DND-41 (cell line): ENCODE measurements at regions not wholly inside any gene's neighbourhood (a gene's known extent, or its start where the extent isn't known, plus 50 kb on each side); places are given as distances from the start of the nearest gene placed in this dataset.

Source experiments
- ATAC-seq: fragments of 200-7000 bp; cut with Tn5 transposase; 3 replicates; pipeline ENCODE4 v1.9.1; 2021; ENCODE audit warnings: low read depth; ENCODE audit not compliant: insufficient read depth
- DNase-seq: peaks from one replicate; pipeline ENCODE4 v3.0.0-alpha.2; 2020
- H2AFZ ChIP-seq: 2 replicates; pipeline ENCODE4 v1.6.0; 2012; ENCODE audit warnings: low read depth, low read length
- H3K27ac ChIP-seq: 2 replicates; pipeline ENCODE4 v1.5.1; 2012; ENCODE audit warnings: low read length, inconsistent platforms
- H3K27me3 ChIP-seq: fragments of 200-600 bp; sonication (generic); 2 replicates; pipeline ENCODE4 v1.6.0; 2012; ENCODE audit warnings: low read length, mild to moderate bottlenecking, inconsistent platforms; ENCODE audit not compliant: insufficient read depth, poor library complexity
- H3K36me3 ChIP-seq: 2 replicates; pipeline ENCODE4 v1.5.1; 2012; ENCODE audit warnings: low read length, inconsistent platforms; ENCODE audit not compliant: insufficient read depth
- H3K4me1 ChIP-seq: 2 replicates; pipeline ENCODE4 v1.5.1; 2012; ENCODE audit warnings: mild to moderate bottlenecking, low read length; ENCODE audit not compliant: insufficient read depth
- H3K4me2 ChIP-seq: 2 replicates; pipeline ENCODE4 v1.6.0; 2012; ENCODE audit warnings: mild to moderate bottlenecking, moderate library complexity, low read length, inconsistent platforms; ENCODE audit not compliant: insufficient read depth
- H3K4me3 ChIP-seq, 2 experiments: fragments of 200-600 bp in 1 of 2; shearing (Covaris generic) in 1 of 2; 2 replicates each; pipeline ENCODE4 v1.5.1; 2012 to 2016; ENCODE audit warnings: inconsistent platforms in 2 of 2, low read length in 2 of 2, mild to moderate bottlenecking in 2 of 2, low read depth in 1 of 2, moderate library complexity in 1 of 2
- H3K79me2 ChIP-seq: 2 replicates; pipeline ENCODE4 v1.6.0; 2012; ENCODE audit warnings: low read length, inconsistent platforms; ENCODE audit not compliant: insufficient read depth
- H3K9ac ChIP-seq: 2 replicates; pipeline ENCODE4 v1.6.0; 2012; ENCODE audit warnings: low read depth, mild to moderate bottlenecking, inconsistent platforms, low read length, moderate library complexity
- H3K9me3 ChIP-seq: 2 replicates; pipeline ENCODE4 v1.5.1; 2012; ENCODE audit warnings: low read length, moderate library complexity, mild to moderate bottlenecking, inconsistent platforms; ENCODE audit not compliant: insufficient read depth, severe bottlenecking
- H4K20me1 ChIP-seq: 2 replicates; pipeline ENCODE4 v1.6.0; 2012; ENCODE audit warnings: low read length; ENCODE audit not compliant: insufficient read depth
- EZH2 ChIP-seq: IDR thresholded peaks from 3 replicates; pipeline ENCODE4 v1.6.1; 2012; ENCODE audit warnings: borderline replicate concordance, low read depth, mild to moderate bottlenecking, moderate library complexity, low read length, inconsistent platforms; ENCODE audit not compliant: severe bottlenecking
- TF ChIP-seq, protein P1 (sequence below): IDR thresholded peaks from 2 replicates; pipeline ENCODE4 v1.5.1; 2012; ENCODE audit warnings: borderline replicate concordance, low read length, moderate library complexity, mild to moderate bottlenecking; ENCODE audit not compliant: poor library complexity, severe bottlenecking; ENCODE audit errors: extremely low read depth

DNA sequence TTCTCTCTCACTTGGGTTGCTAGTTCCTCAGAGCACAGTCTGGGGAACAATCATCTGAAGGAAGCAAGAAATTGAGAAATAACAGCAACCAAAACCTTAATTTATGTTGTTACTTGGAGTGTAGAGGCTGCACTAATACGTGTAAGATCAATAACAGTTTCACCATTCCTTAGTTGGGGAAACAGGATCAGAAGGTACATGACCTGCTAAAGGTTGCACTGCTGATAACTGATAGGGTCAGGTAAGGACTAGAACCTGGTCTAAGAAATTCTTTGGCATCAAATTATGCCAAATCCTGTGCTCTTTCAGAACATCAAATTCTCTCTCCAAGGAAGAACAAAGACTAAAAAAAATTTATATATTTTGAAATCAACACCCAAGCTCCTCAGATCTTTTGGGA lies 278.6 kb upstream of the C9orf72 start:
- no peak for DNase-seq
- no peak overlapping the region for H3K27ac ChIP-seq
- no peaks in the 10 kb centered on the region for H4K20me1 ChIP-seq
- no peaks in the 10 kb centered on the region for H3K4me1 ChIP-seq
- ATAC-seq, result no peak
- no peaks in the 10 kb centered on the region for H3K36me3 ChIP-seq
- H3K9me3 ChIP-seq, result no peaks in the 10 kb centered on the region
- no peak overlapping the region for H3K4me2 ChIP-seq
- H3K9ac ChIP-seq, result no peak overlapping the region
- no peak overlapping the region for H2AFZ ChIP-seq
- no peak overlapping the region for H3K4me3 ChIP-seq
- no peaks in the 10 kb centered on the region for H3K79me2 ChIP-seq
- TF ChIP-seq, protein P1, sequence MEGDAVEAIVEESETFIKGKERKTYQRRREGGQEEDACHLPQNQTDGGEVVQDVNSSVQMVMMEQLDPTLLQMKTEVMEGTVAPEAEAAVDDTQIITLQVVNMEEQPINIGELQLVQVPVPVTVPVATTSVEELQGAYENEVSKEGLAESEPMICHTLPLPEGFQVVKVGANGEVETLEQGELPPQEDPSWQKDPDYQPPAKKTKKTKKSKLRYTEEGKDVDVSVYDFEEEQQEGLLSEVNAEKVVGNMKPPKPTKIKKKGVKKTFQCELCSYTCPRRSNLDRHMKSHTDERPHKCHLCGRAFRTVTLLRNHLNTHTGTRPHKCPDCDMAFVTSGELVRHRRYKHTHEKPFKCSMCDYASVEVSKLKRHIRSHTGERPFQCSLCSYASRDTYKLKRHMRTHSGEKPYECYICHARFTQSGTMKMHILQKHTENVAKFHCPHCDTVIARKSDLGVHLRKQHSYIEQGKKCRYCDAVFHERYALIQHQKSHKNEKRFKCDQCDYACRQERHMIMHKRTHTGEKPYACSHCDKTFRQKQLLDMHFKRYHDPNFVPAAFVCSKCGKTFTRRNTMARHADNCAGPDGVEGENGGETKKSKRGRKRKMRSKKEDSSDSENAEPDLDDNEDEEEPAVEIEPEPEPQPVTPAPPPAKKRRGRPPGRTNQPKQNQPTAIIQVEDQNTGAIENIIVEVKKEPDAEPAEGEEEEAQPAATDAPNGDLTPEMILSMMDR, result no peak
- TF ChIP-seq EZH2, result no peak
- no peaks in the 10 kb centered on the region for H3K27me3 ChIP-seq

DNA sequence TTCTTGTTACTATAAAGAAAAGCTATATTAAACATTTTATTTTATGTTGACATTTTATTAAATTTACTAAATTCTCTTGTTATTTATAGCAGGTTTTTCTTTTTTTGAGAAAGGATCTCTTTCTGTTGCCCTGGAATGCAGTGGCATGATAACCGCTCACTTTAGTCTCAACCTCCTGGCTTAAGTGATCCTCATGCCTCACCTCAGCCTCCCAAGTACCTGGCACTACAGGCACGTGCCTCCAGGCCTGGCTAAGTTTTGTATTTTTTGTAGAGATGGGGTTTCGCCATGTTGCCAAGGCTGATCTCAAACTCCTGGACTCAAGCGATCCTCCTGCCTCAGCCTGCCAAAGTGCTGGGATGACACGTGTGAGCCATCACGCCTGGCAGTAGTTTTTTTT lies 280.2 kb upstream of the C9orf72 start:
- H3K4me2 ChIP-seq, result no peak overlapping the region
- H3K79me2 ChIP-seq, result no peaks in the 10 kb centered on the region
- no peak overlapping the region for H3K4me3 ChIP-seq
- TF ChIP-seq EZH2, result no peak
- TF ChIP-seq, protein P1, result no peak
- no peak for DNase-seq
- no peak overlapping the region for H3K27ac ChIP-seq
- no peak overlapping the region for H3K9ac ChIP-seq
- ATAC-seq, result no peak
- H3K4me1 ChIP-seq, result no peaks in the 10 kb centered on the region
- no peak overlapping the region for H2AFZ ChIP-seq
- no peaks in the 10 kb centered on the region for H3K9me3 ChIP-seq
- H3K36me3 ChIP-seq, result no peaks in the 10 kb centered on the region
- no peaks in the 10 kb centered on the region for H4K20me1 ChIP-seq
- H3K27me3 ChIP-seq, result no peaks in the 10 kb centered on the region

DNA sequence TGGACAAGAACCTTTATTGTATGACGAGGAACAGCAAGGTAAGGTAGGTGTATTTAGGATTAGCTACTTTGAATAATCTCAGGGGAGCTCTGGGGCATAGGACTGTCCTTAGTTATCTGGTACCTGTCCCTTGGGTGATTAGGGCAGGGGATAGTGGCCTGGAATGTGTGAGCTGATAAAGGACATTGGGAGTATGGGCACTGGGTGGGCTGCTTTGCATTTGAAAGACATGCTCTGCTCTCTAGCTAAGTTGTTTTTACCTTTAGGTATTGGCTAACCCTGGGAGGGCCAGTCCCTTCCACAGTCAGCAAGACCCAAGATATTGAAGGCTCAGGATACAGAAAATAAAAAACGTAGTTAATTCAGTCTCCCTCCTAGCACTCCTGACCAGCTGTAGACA lies 282.8 kb upstream of the C9orf72 start:
- no peak overlapping the region for H3K4me3 ChIP-seq

More for the DNA sequence above, 282.8 kb upstream of the C9orf72 start:
- no peaks in the 10 kb centered on the region for H3K79me2 ChIP-seq
- no peaks in the 10 kb centered on the region for H4K20me1 ChIP-seq
- H3K27ac ChIP-seq, result no peak overlapping the region
- TF ChIP-seq, protein P1, result no peak
- TF ChIP-seq EZH2, result no peak
- H3K27me3 ChIP-seq, result no peaks in the 10 kb centered on the region
- H3K9ac ChIP-seq, result no peak overlapping the region
- ATAC-seq (no peak), DNase-seq (no peak)
- no peak overlapping the region for H3K4me2 ChIP-seq
- H3K4me1 ChIP-seq, result no peaks in the 10 kb centered on the region
- H3K9me3 ChIP-seq, result no peaks in the 10 kb centered on the region
- no peaks in the 10 kb centered on the region for H3K36me3 ChIP-seq
- no peak overlapping the region for H2AFZ ChIP-seq
